ENCODE measurements at regions not wholly inside any gene's neighbourhood (a gene's known extent, or its start where the extent isn't known, plus 50 kb on each side); places are given as distances from the start of the nearest gene placed in this dataset.

DNA sequence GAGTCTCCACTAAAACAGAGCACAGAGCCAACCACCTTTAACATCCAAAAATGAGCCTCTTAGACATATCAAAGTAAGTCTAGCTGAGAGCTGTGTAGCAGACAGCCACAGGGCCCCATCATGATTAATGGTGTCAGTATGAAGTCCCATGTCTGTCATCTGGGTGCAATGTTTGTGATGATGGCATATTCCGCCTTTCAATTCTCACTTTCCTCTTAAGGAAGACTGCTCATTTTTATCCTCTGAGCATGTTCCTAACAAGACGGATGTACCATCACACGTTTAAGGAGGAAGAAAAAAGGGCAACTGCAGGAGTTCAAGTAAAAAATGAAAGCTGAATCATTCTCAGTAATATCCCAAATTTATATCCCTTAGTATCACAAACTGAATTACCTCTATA, 85.8 kb upstream of the KCNMB2 start:
- H3K79me2 ChIP-seq (ENCODE audit: control insufficient read depth, insufficient read depth, low read length) = no peaks in the 10 kb centered on the region
- H3K9me3 ChIP-seq (ENCODE audit: control extremely low read depth in 1 of 3, control insufficient read depth in 2 of 3, insufficient read depth in 1 of 3, low read length in 2 of 3) = no peaks in the 10 kb centered on the region
- ChIA-PET CTCF (no interaction called here), POLR2A (no interaction called here)
- no peaks in the 10 kb centered on the region for H4K20me1 ChIP-seq (ENCODE audit: control insufficient read depth, insufficient read depth, low read length, poor library complexity, severe bottlenecking)
- DNase-seq (no peak), ATAC-seq (ENCODE audit: low read depth) (no peak)
- peaks cover 0 to 3% (median 0%) of the 10 kb centered on the region in 4 experiments for H3K27me3 ChIP-seq (replicated peaks in 1 of 4; ENCODE audit: control extremely low read depth in 1 of 4, control insufficient read depth in 3 of 4, insufficient read depth in 4 of 4, low read length in 3 of 4)
- no peaks in the 10 kb centered on the region for H3K36me3 ChIP-seq (replicated peaks in 1 of 2; ENCODE audit: control extremely low read depth in 1 of 2, control insufficient read depth in 1 of 2, extremely low read depth in 1 of 2, insufficient read depth in 2 of 2, low read length in 1 of 2)
- Mint-ChIP-seq H3K27me3 (peaks cover 19% of the 10 kb centered on the region), H3K4me3 (no peak overlapping the region), H3K4me1 (no peaks in the 10 kb centered on the region), H3K27ac (no peak overlapping the region), H3K9me3 (ENCODE audit: insufficient read depth) (no peaks in the 10 kb centered on the region)
- no peak overlapping the region for H3K9ac ChIP-seq (ENCODE audit: low read length)
- H3K27ac ChIP-seq (ENCODE audit: low read length in 2 of 2) = no peak overlapping the region
- H3K4me2 ChIP-seq (replicated peaks; ENCODE audit: low read depth, low read length, poor library complexity, severe bottlenecking) = no peak overlapping the region
- TF ChIP-seq, protein P1, sequence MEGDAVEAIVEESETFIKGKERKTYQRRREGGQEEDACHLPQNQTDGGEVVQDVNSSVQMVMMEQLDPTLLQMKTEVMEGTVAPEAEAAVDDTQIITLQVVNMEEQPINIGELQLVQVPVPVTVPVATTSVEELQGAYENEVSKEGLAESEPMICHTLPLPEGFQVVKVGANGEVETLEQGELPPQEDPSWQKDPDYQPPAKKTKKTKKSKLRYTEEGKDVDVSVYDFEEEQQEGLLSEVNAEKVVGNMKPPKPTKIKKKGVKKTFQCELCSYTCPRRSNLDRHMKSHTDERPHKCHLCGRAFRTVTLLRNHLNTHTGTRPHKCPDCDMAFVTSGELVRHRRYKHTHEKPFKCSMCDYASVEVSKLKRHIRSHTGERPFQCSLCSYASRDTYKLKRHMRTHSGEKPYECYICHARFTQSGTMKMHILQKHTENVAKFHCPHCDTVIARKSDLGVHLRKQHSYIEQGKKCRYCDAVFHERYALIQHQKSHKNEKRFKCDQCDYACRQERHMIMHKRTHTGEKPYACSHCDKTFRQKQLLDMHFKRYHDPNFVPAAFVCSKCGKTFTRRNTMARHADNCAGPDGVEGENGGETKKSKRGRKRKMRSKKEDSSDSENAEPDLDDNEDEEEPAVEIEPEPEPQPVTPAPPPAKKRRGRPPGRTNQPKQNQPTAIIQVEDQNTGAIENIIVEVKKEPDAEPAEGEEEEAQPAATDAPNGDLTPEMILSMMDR (IDR thresholded peaks at IDR 0.05) = no peak
- TF ChIP-seq EZH2 (IDR thresholded peaks at IDR 0.05; ENCODE audit: borderline replicate concordance, insufficient read depth, low read depth, low read length, poor library complexity, severe bottlenecking) = no peak
- intact Hi-C loops (cut with micrococcal nuclease) = no loop called here
- no CpG with 5 or more reads among the region's 3 CpGs for WGBS (ENCODE audit: insufficient coverage)
- H3K4me1 ChIP-seq (ENCODE audit: control insufficient read depth in 2 of 2, insufficient read depth in 2 of 2, low read length in 2 of 2) = no peaks in the 10 kb centered on the region
- H2AFZ ChIP-seq (ENCODE audit: insufficient read depth, low read depth, low read length, poor library complexity, severe bottlenecking) = no peak overlapping the region
- H3K4me3 ChIP-seq (ENCODE audit: control extremely low read depth in 1 of 5, extremely low read depth in 1 of 5, insufficient read depth in 1 of 5, low read depth in 2 of 5, low read length in 4 of 5) = no peak overlapping the region

DNA sequence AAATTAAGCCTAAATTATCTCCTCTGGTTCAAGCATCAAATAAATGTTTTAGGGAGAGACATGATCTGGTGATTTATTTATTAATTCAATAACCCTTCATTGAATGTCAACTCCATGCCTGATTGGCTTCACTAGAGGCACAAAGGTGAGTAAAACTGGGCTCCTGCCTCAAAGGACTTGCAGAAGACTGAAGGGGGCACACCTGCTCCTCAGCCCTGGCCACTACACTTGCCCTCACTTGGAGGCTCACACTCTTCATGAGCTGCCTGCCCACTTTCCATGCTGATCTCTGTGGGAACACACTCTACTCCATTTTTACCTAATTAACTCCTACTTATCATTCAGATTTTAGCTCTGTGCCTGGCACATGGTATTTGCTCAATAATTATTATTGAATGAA, 84.4 kb upstream of the KCNMB2 start:
- no peaks in the 10 kb centered on the region for H3K4me1 ChIP-seq (ENCODE audit: control insufficient read depth in 2 of 2, insufficient read depth in 2 of 2, low read length in 2 of 2)
- TF ChIP-seq, protein P1 (IDR thresholded peaks at IDR 0.05) = no peak
- TF ChIP-seq EZH2 (IDR thresholded peaks at IDR 0.05; ENCODE audit: borderline replicate concordance, insufficient read depth, low read depth, low read length, poor library complexity, severe bottlenecking) = no peak
- no peak overlapping the region for H3K9ac ChIP-seq (ENCODE audit: low read length)
- intact Hi-C loops (cut with micrococcal nuclease) = no loop called here
- H3K79me2 ChIP-seq (ENCODE audit: control insufficient read depth, insufficient read depth, low read length) = no peaks in the 10 kb centered on the region
- peaks cover 22% of the 10 kb centered on the region for H3K27me3 Mint-ChIP-seq
- CTCF ChIA-PET = no interaction called here
- H3K27ac Mint-ChIP-seq = no peak overlapping the region
- no peaks in the 10 kb centered on the region for H3K4me1 Mint-ChIP-seq
- no peak overlapping the region for H3K4me3 Mint-ChIP-seq
- no peak overlapping the region for H3K4me2 ChIP-seq (replicated peaks; ENCODE audit: low read depth, low read length, poor library complexity, severe bottlenecking)
- H4K20me1 ChIP-seq (ENCODE audit: control insufficient read depth, insufficient read depth, low read length, poor library complexity, severe bottlenecking) = no peaks in the 10 kb centered on the region
- H3K9me3 ChIP-seq (ENCODE audit: control extremely low read depth in 1 of 3, control insufficient read depth in 2 of 3, insufficient read depth in 1 of 3, low read length in 2 of 3) = no peaks in the 10 kb centered on the region
- ATAC-seq (ENCODE audit: low read depth) = no peak
- no peak overlapping the region for H2AFZ ChIP-seq (ENCODE audit: insufficient read depth, low read depth, low read length, poor library complexity, severe bottlenecking)
- H3K36me3 ChIP-seq (replicated peaks in 1 of 2; ENCODE audit: control extremely low read depth in 1 of 2, control insufficient read depth in 1 of 2, extremely low read depth in 1 of 2, insufficient read depth in 2 of 2, low read length in 1 of 2) = no peaks in the 10 kb centered on the region
- no peak overlapping the region for H3K27ac ChIP-seq (ENCODE audit: low read length in 2 of 2)
- peaks cover 0 to 2% (median 0%) of the 10 kb centered on the region in 4 experiments for H3K27me3 ChIP-seq (replicated peaks in 1 of 4; ENCODE audit: control extremely low read depth in 1 of 4, control insufficient read depth in 3 of 4, insufficient read depth in 4 of 4, low read length in 3 of 4)
- no peaks in the 10 kb centered on the region for H3K9me3 Mint-ChIP-seq (ENCODE audit: insufficient read depth)
- H3K4me3 ChIP-seq (ENCODE audit: control extremely low read depth in 1 of 5, extremely low read depth in 1 of 5, insufficient read depth in 1 of 5, low read depth in 2 of 5, low read length in 4 of 5) = no peak overlapping the region
- POLR2A ChIA-PET = no interaction called here
- no peak for DNase-seq
